KBM-7 (cell line): ENCODE measurements at regions not wholly inside any gene's neighbourhood (a gene's known extent, or its start where the extent isn't known, plus 50 kb on each side); places are given as distances from the start of the nearest gene placed in this dataset.

Source experiments
- DNase-seq: peaks from one replicate; pipeline ENCODE4 v3.0.0-alpha.2; 2015
- in situ Hi-C: fragments of 300-500 bp; cut with MboI; formaldehyde crosslinking; loops from 2 replicates; pipeline ENCODE4 v1.14.3; 2020; ENCODE audit warnings: low sequenced_read_pairs, low pct_unique_long_range_greater_than_20kb, mixed read lengths

DNA sequence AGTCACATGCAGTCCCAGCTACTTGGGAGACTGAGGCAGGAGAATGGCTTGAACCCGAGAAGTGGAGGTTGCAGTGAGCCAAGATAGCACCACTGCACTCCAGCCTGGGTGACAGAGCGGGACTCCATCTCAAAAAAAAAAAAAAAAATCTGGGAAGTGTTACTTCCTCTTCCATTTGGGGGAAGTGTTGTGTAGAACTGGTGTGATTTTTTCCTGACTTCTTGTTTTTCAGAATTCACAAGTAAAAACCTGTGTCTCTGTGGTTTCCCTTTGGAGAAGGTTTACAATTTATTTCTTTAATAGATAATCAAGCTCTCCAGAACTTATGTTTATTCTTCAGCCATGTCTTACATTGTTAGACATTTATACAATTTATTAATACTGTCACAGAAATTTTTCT lies 396.1 kb downstream of the BRD1 start:
- in situ Hi-C loops, result no loop called here
- DNase-seq, result peak; percentile 9

DNA sequence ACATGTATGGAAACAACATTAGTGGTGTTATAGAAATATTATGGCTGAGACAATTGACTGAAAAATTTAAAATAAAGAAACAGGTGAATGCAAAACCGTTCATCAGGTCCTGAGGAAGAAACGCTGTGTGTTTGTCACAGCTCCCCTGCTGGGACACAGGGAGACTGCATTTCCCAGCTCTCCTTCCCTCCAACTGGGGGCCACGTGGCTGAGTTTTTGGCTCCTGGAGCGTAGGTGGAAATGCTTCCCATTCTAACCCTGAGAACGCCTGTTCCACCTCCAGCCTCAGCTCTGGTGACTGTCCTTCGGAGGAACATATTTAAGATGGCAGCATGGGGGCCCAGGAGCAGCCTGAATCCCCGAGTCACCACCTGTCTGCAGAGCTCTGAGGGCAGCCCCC lies 398.6 kb downstream of the BRD1 start:
- in situ Hi-C loops, result no loop called here
- no peak for DNase-seq

- in situ Hi-C loops, result no loop called here
- no peak for DNase-seq
Measured at GRCh38 chr22:49427941-49428340, 399.7 kb downstream of the BRD1 start.

DNA sequence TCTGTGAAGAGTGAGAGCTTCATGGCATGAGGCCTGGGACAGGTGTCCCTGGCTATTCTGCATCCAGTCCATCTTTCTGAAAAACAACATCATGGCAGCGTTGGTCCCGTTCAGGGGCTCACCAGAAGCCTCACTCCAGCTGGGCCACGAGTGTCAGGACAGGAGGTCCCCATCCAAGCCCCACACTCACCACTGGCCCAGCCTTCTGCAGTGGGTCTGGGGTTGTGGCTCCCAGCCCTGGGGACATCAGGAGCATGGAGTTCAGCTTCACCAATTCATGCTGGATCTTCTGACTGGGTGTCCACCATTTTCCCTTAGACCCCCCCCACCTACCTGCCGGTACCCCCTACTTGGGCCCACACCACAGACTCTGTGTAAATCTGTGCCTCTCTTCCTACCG lies 400.3 kb downstream of the BRD1 start:
- in situ Hi-C loops, result no loop called here
- no peak for DNase-seq

DNA sequence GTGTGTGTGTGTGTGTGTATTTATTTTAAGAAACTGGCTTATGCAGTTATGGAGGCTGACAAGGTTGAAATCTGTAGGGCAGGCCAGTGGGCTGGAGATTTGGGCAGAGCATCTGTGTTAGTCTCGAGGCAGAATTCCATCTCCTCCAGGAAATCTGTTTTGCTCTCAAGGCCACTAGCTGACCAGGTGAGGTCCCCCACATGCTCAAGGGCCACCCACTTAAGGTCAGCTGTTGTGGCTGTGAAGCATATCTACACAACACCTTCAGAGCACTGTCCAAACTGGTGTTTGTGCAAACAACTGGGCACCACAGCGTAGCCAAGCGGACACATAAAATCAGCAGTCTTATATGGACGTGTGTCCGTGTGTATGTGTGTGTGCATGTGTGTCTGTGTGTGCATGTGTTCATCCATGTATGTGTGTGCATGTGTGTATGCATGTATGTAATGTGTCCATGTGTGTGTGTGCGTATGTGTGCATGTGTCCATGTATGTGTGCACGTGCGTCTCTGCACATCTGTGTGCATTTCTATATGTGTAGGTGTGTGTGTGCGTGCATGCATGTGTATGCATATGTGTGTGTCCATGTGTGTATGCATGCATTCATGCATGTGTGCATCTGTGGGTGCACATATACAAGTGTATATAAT lies 400.9 kb downstream of the BRD1 start:
- no peak for DNase-seq
- in situ Hi-C loops, result no loop called here

DNA sequence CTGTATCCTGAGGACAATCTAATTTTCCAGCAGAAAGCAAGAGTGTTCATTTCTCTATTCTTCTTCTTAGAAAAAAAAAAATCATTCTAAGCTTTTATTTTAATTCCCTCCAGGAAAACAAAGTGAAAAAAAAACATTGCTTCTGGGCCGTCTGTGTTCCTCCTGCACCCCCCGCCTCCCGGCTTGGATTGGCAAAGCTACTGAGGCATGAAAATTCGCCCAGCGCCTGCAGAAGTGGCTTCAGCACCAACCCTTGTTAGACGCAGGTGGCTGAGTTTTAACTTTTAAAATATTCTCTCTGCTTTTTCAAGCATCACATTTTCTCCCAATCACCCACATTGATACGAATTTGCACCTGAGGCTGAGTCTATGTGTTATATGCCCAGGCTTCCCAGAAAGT lies 401.6 kb downstream of the BRD1 start:
- no peak for DNase-seq
- in situ Hi-C loops, result no loop called here

- in situ Hi-C loops, result no loop called here
- no peak for DNase-seq
Measured at GRCh38 chr22:49425356-49425755, 402.3 kb downstream of the BRD1 start.

GRCh38 chr22:49424893-49425270 lies 402.8 kb downstream of the BRD1 start:
- no peak for DNase-seq
- in situ Hi-C loops, result no loop called here

GRCh38 chr22:49423125-49423650 lies 404.5 kb downstream of the BRD1 start:
- in situ Hi-C loops, result no loop called here
- no peak for DNase-seq

- in situ Hi-C loops, result no loop called here
- DNase-seq, result no peak
Measured at GRCh38 chr22:49422701-49423100, 405.0 kb downstream of the BRD1 start.

GRCh38 chr22:49420651-49421050 lies 407.0 kb downstream of the BRD1 start:
- no peak for DNase-seq

GRCh38 chr22:49419661-49420060 lies 408.0 kb downstream of the BRD1 start:
- in situ Hi-C loops, result no loop called here
- no peak for DNase-seq

More at GRCh38 chr22:49420651-49421050, 407.0 kb downstream of the BRD1 start:
- in situ Hi-C loops, result no loop called here

DNA sequence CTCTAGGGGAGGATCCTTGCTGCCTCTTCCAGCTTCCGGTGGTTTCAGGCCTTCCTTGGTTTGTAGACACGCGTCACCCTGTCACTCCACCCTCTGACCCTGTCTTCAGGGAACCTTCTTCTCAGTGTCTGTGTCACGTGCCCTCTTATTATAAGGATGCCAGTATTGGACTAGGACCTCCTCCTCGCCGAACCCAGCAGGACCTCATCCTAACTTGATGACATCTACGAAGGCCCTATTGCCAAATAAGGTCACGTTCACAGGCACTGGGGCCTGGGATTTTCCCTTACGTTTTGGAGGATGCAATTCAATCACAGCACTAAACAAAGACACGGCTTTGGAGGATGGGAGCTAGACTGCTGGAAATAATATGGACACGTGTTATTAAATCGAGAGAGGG lies 408.7 kb downstream of the BRD1 start:
- in situ Hi-C loops, result no loop called here

GRCh38 chr22:49418341-49418894 lies 409.3 kb downstream of the BRD1 start:
- DNase-seq, result no peak
- in situ Hi-C loops, result no loop called here

More for the DNA sequence above, 408.7 kb downstream of the BRD1 start:
- DNase-seq, result no peak

- in situ Hi-C loops, result no loop called here
- DNase-seq, result no peak
Measured at GRCh38 chr22:49417833-49418232, 409.8 kb downstream of the BRD1 start.

DNA sequence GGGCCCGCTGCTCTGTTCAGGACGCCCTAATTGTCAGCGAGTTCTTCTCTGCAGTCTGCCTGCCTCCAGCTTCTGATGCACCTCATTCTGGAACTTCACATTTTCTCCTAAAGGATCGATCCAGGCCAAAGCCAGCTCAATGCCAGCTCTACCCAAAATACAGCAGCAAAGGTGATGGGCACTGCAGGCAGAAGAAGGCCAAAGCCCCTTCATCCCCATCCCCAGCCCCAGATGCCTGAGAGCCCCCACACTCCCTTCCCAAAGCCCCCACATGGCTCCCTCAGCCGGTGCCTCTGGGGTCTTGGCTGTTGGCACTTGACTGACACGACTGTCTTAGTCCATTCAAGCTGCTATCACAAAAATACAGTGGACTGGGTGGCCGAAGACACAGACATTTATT lies 410.3 kb downstream of the BRD1 start:
- in situ Hi-C loops, result no loop called here
- no peak for DNase-seq

- in situ Hi-C loops, result no loop called here
- no peak for DNase-seq
Measured at GRCh38 chr22:49415151-49415951, 412.3 kb downstream of the BRD1 start.

- in situ Hi-C loops, result no loop called here
- DNase-seq, result no peak
Measured at GRCh38 chr22:49413551-49413950, 414.1 kb downstream of the BRD1 start.

DNA sequence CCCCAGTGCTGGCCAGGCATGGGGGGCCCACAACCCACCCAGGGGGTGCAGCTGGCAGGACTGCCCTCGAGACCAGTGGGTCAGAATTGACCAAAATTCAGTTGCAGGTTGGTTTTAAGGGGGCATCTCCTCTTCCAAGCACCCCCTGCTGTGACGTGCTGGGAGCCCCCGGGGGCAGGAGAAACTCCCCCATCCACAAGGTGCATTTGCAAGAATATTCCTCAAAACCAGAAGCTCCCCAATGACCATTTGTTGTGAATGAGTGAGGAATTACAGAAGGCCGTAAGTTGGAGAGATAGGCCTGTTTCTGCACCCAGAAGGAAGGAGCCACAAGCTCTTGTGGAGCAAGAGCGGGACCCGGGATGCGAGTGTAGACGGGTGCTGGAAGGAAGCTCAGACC lies 414.5 kb downstream of the BRD1 start:
- no peak for DNase-seq
- in situ Hi-C loops, result no loop called here

GRCh38 chr22:49412236-49412635 lies 415.4 kb downstream of the BRD1 start:
- in situ Hi-C loops, result no loop called here
- no peak for DNase-seq
